ENCODE measurements at regions not wholly inside any gene's neighbourhood (a gene's known extent, or its start where the extent isn't known, plus 50 kb on each side); places are given as distances from the start of the nearest gene placed in this dataset.

DNA sequence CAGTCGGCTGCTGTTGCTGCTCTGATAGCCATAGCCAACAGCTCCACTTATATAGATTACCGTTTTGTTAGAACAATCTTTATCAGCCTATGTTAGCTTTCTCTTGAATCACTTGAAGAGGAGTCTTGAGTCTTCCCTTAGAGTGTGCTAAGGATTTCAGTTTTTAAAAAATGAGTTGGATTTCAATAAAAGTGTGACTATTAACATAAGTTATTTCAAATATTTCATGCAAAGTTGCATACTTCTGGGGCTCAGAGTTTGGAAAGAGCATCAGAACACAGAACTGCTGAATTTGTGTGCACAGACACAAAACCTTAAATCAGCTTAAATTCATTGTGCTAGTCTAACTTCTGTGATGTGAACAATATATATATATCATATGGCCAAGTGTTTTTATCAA, 174.7 kb downstream of the MTX2 start:
- no peak for TF ChIP-seq CEBPB (IDR thresholded peaks at IDR 0.05)
- no peak for TF ChIP-seq RAD21 (IDR thresholded peaks at IDR 0.05; ENCODE audit: low read depth)
- no peak for TF ChIP-seq TCF12 (IDR thresholded peaks at IDR 0.05; ENCODE audit: low read depth)
- TF ChIP-seq TEAD4 (IDR thresholded peaks at IDR 0.05): no peak
- no peak for TF ChIP-seq CREB1 (IDR thresholded peaks at IDR 0.05; ENCODE audit: low read depth)
- no peak for TF ChIP-seq REST (IDR thresholded peaks at IDR 0.05; ENCODE audit: low read depth)

- no peak for TF ChIP-seq ZBTB7A (IDR thresholded peaks at IDR 0.05; ENCODE audit: low read depth)
- no peak for TF ChIP-seq EGR1 (IDR thresholded peaks at IDR 0.05)
- no peak for TF ChIP-seq EP300 (IDR thresholded peaks at IDR 0.05; ENCODE audit: borderline replicate concordance)
- TF ChIP-seq, protein P1, sequence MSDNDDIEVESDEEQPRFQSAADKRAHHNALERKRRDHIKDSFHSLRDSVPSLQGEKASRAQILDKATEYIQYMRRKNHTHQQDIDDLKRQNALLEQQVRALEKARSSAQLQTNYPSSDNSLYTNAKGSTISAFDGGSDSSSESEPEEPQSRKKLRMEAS (IDR thresholded peaks at IDR 0.05): no peak
- TF ChIP-seq, protein P2, sequence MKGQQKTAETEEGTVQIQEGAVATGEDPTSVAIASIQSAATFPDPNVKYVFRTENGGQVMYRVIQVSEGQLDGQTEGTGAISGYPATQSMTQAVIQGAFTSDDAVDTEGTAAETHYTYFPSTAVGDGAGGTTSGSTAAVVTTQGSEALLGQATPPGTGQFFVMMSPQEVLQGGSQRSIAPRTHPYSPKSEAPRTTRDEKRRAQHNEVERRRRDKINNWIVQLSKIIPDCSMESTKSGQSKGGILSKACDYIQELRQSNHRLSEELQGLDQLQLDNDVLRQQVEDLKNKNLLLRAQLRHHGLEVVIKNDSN (IDR thresholded peaks at IDR 0.05): no peak
- no peak for TF ChIP-seq FOXM1 (IDR thresholded peaks at IDR 0.05; ENCODE audit: borderline replicate concordance, low read depth)
- TF ChIP-seq CEBPB (IDR thresholded peaks at IDR 0.05): no peak
- no peak for TF ChIP-seq TCF12 (IDR thresholded peaks at IDR 0.05; ENCODE audit: low read depth)
- TF ChIP-seq YY1 (IDR thresholded peaks at IDR 0.05; ENCODE audit: low read depth): no peak
- TF ChIP-seq CREB1 (IDR thresholded peaks at IDR 0.05; ENCODE audit: low read depth): no peak
- no peak for TF ChIP-seq TEAD4 (IDR thresholded peaks at IDR 0.05)
- no peak for TF ChIP-seq REST (IDR thresholded peaks at IDR 0.05; ENCODE audit: low read depth)
- TF ChIP-seq NFIC (IDR thresholded peaks at IDR 0.05): no peak
- TF ChIP-seq RAD21 (IDR thresholded peaks at IDR 0.05; ENCODE audit: low read depth): no peak
- no peak for TF ChIP-seq TAF1 (IDR thresholded peaks at IDR 0.05; ENCODE audit: low read depth)
These were observed 176.7 kb downstream of the MTX2 start for GRCh38 chr2:176445956-176446355.

GRCh38 chr2:176446718-176447414, 177.6 kb downstream of the MTX2 start:
- TF ChIP-seq REST (IDR thresholded peaks at IDR 0.05; ENCODE audit: low read depth): no peak
- no peak for TF ChIP-seq TCF12 (IDR thresholded peaks at IDR 0.05; ENCODE audit: low read depth)
- TF ChIP-seq FOXM1 (IDR thresholded peaks at IDR 0.05; ENCODE audit: borderline replicate concordance, low read depth): no peak
- TF ChIP-seq NFIC (IDR thresholded peaks at IDR 0.05): no peak
- no peak for TF ChIP-seq EGR1 (IDR thresholded peaks at IDR 0.05)
- no peak for TF ChIP-seq TEAD4 (IDR thresholded peaks at IDR 0.05)
- TF ChIP-seq EP300 (IDR thresholded peaks at IDR 0.05; ENCODE audit: borderline replicate concordance): no peak
- no peak for TF ChIP-seq ZBTB7A (IDR thresholded peaks at IDR 0.05; ENCODE audit: low read depth)
- TF ChIP-seq CREB1 (IDR thresholded peaks at IDR 0.05; ENCODE audit: low read depth): no peak
- no peak for TF ChIP-seq CEBPB (IDR thresholded peaks at IDR 0.05)
- TF ChIP-seq, protein P1 (IDR thresholded peaks at IDR 0.05): no peak
- no peak for TF ChIP-seq RAD21 (IDR thresholded peaks at IDR 0.05; ENCODE audit: low read depth)
- TF ChIP-seq TAF1 (IDR thresholded peaks at IDR 0.05; ENCODE audit: low read depth): no peak
- no peak for TF ChIP-seq YY1 (IDR thresholded peaks at IDR 0.05; ENCODE audit: low read depth)
- TF ChIP-seq, protein P2 (IDR thresholded peaks at IDR 0.05): no peak

GRCh38 chr2:176447616-176448015, 178.4 kb downstream of the MTX2 start:
- TF ChIP-seq EP300 (IDR thresholded peaks at IDR 0.05; ENCODE audit: borderline replicate concordance): no peak
- no peak for TF ChIP-seq EGR1 (IDR thresholded peaks at IDR 0.05)
- TF ChIP-seq FOXM1 (IDR thresholded peaks at IDR 0.05; ENCODE audit: borderline replicate concordance, low read depth): no peak
- no peak for TF ChIP-seq CEBPB (IDR thresholded peaks at IDR 0.05)
